ENCODE measurements at regions not wholly inside any gene's neighbourhood (a gene's known extent, or its start where the extent isn't known, plus 50 kb on each side); places are given as distances from the start of the nearest gene placed in this dataset.
A peak's percentile ranks its signal among the peaks of the same experiment; 100 is the strongest.

- Mint-ChIP-seq H3K9me3 (no peaks in the 10 kb centered on the region), H3K27me3 (ENCODE audit: insufficient read depth) (no peaks in the 10 kb centered on the region), H3K36me3 (ENCODE audit: low read depth) (no peaks in the 10 kb centered on the region), H3K27ac (no peak overlapping the region), H3K4me3 (no peak overlapping the region), H3K4me1 (peaks cover 22% of the 10 kb centered on the region)
- Histone ChIP-seq H3K9me3 (ENCODE audit: control insufficient read depth, low read length) (no peaks in the 10 kb centered on the region), H3K4me3 (ENCODE audit: low read length) (no peak overlapping the region), H3K36me3 (ENCODE audit: control insufficient read depth, insufficient read depth, low read length) (no peaks in the 10 kb centered on the region), H3K27ac (ENCODE audit: low read depth, low read length) (no peak overlapping the region), H3K27me3 (ENCODE audit: control insufficient read depth, insufficient read depth, low read length, poor library complexity, severe bottlenecking) (no peaks in the 10 kb centered on the region), H3K4me1 (ENCODE audit: control insufficient read depth, insufficient read depth, low read length) (no peaks in the 10 kb centered on the region), H3K9ac (ENCODE audit: extremely low read depth, low read length, poor library complexity, severe bottlenecking) (no peak overlapping the region)
- DNase-seq: no peak
- no peak for TF ChIP-seq CTCF (conservative IDR thresholded peaks at IDR 0.05)
- WGBS, 2 experiments (ENCODE audit: insufficient coverage in 1 of 2, insufficient read length in 1 of 2): 87 to 93% methylated on average over 8 to 9 of the region's 9 CpGs
Measured at GRCh38 chr2:120863146-120863545, 127.5 kb downstream of the GLI2 start.

GRCh38 chr2:120863661-120864320 lies 128.1 kb downstream of the GLI2 start:
- no peaks in the 10 kb centered on the region for H3K27me3 ChIP-seq (ENCODE audit: control insufficient read depth, insufficient read depth, low read length, poor library complexity, severe bottlenecking)
- TF ChIP-seq CTCF (conservative IDR thresholded peaks at IDR 0.05): no peak
- Mint-ChIP-seq H3K27ac (no peak overlapping the region), H3K4me1 (peaks cover 23% of the 10 kb centered on the region), H3K27me3 (ENCODE audit: insufficient read depth) (no peaks in the 10 kb centered on the region), H3K4me3 (no peak overlapping the region), H3K9me3 (no peaks in the 10 kb centered on the region), H3K36me3 (ENCODE audit: low read depth) (no peaks in the 10 kb centered on the region)
- no peaks in the 10 kb centered on the region for H3K9me3 ChIP-seq (ENCODE audit: control insufficient read depth, low read length)
- no peaks in the 10 kb centered on the region for H3K36me3 ChIP-seq (ENCODE audit: control insufficient read depth, insufficient read depth, low read length)
- no peak overlapping the region for H3K4me3 ChIP-seq (ENCODE audit: low read length)
- H3K4me1 ChIP-seq (ENCODE audit: control insufficient read depth, insufficient read depth, low read length): no peaks in the 10 kb centered on the region
- H3K9ac ChIP-seq (ENCODE audit: extremely low read depth, low read length, poor library complexity, severe bottlenecking): no peak overlapping the region
- 89 to 95% methylated on average over 10 of the region's 10 CpGs for WGBS, 2 experiments (ENCODE audit: insufficient coverage in 1 of 2, insufficient read length in 1 of 2)
- peak; percentile 47 for DNase-seq
- H3K27ac ChIP-seq (ENCODE audit: low read depth, low read length): no peak overlapping the region

GRCh38 chr2:120864981-120865380 lies 129.3 kb downstream of the GLI2 start:
- H3K9me3 ChIP-seq (ENCODE audit: control insufficient read depth, low read length): no peaks in the 10 kb centered on the region
- H3K9me3 Mint-ChIP-seq: no peaks in the 10 kb centered on the region
- no peaks in the 10 kb centered on the region for H3K4me1 ChIP-seq (ENCODE audit: control insufficient read depth, insufficient read depth, low read length)
- H3K27ac ChIP-seq (ENCODE audit: low read depth, low read length): no peak overlapping the region
- H3K36me3 ChIP-seq (ENCODE audit: control insufficient read depth, insufficient read depth, low read length): no peaks in the 10 kb centered on the region
- no peak overlapping the region for H3K4me3 Mint-ChIP-seq
- peak; percentile 44 for DNase-seq
- TF ChIP-seq CTCF (conservative IDR thresholded peaks at IDR 0.05): no peak
- no peak overlapping the region for H3K4me3 ChIP-seq (ENCODE audit: low read length)
- no peak overlapping the region for H3K9ac ChIP-seq (ENCODE audit: extremely low read depth, low read length, poor library complexity, severe bottlenecking)
- no peaks in the 10 kb centered on the region for H3K27me3 Mint-ChIP-seq (ENCODE audit: insufficient read depth)
- no peak overlapping the region for H3K27ac Mint-ChIP-seq
- H3K27me3 ChIP-seq (ENCODE audit: control insufficient read depth, insufficient read depth, low read length, poor library complexity, severe bottlenecking): no peaks in the 10 kb centered on the region
- WGBS, 2 experiments (ENCODE audit: insufficient coverage in 1 of 2, insufficient read length in 1 of 2): 92 to 94% methylated on average over 9 to 11 of the region's 11 CpGs
- H3K4me1 Mint-ChIP-seq: peaks cover 21% of the 10 kb centered on the region
- H3K36me3 Mint-ChIP-seq (ENCODE audit: low read depth): no peaks in the 10 kb centered on the region
